ENCODE measurements at regions not wholly inside any gene's neighbourhood (a gene's known extent, or its start where the extent isn't known, plus 50 kb on each side); places are given as distances from the start of the nearest gene placed in this dataset.

GRCh38 chr2:145015561-145015960 lies 495.6 kb upstream of the ZEB2 start:
- no peaks in the 10 kb centered on the region for H3K4me1 ChIP-seq (ENCODE audit: control insufficient read depth in 2 of 2, insufficient read depth in 2 of 2, low read length in 2 of 2)
- no peak for TF ChIP-seq EZH2 (IDR thresholded peaks at IDR 0.05; ENCODE audit: borderline replicate concordance, insufficient read depth, low read depth, low read length, poor library complexity, severe bottlenecking)
- TF ChIP-seq, protein P1, sequence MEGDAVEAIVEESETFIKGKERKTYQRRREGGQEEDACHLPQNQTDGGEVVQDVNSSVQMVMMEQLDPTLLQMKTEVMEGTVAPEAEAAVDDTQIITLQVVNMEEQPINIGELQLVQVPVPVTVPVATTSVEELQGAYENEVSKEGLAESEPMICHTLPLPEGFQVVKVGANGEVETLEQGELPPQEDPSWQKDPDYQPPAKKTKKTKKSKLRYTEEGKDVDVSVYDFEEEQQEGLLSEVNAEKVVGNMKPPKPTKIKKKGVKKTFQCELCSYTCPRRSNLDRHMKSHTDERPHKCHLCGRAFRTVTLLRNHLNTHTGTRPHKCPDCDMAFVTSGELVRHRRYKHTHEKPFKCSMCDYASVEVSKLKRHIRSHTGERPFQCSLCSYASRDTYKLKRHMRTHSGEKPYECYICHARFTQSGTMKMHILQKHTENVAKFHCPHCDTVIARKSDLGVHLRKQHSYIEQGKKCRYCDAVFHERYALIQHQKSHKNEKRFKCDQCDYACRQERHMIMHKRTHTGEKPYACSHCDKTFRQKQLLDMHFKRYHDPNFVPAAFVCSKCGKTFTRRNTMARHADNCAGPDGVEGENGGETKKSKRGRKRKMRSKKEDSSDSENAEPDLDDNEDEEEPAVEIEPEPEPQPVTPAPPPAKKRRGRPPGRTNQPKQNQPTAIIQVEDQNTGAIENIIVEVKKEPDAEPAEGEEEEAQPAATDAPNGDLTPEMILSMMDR (IDR thresholded peaks at IDR 0.05) = no peak
- ChIA-PET POLR2A (no interaction called here), CTCF (no interaction called here)
- no peak overlapping the region for H3K4me3 ChIP-seq (ENCODE audit: control extremely low read depth in 1 of 5, extremely low read depth in 1 of 5, insufficient read depth in 1 of 5, low read depth in 2 of 5, low read length in 4 of 5)
- H3K79me2 ChIP-seq (ENCODE audit: control insufficient read depth, insufficient read depth, low read length) = no peaks in the 10 kb centered on the region
- no peak overlapping the region for H2AFZ ChIP-seq (ENCODE audit: insufficient read depth, low read depth, low read length, poor library complexity, severe bottlenecking)
- ATAC-seq (ENCODE audit: low read depth) = no peak
- H3K9me3 ChIP-seq (ENCODE audit: control extremely low read depth in 1 of 3, control insufficient read depth in 2 of 3, insufficient read depth in 1 of 3, low read length in 2 of 3) = no peaks in the 10 kb centered on the region
- H3K36me3 ChIP-seq (replicated peaks in 1 of 2; ENCODE audit: control extremely low read depth in 1 of 2, control insufficient read depth in 1 of 2, extremely low read depth in 1 of 2, insufficient read depth in 2 of 2, low read length in 1 of 2) = no peaks in the 10 kb centered on the region
- H3K9ac ChIP-seq (ENCODE audit: low read length) = no peak overlapping the region
- H3K27me3 Mint-ChIP-seq = no peaks in the 10 kb centered on the region
- no peaks in the 10 kb centered on the region for H3K27me3 ChIP-seq (replicated peaks in 1 of 4; ENCODE audit: control extremely low read depth in 1 of 4, control insufficient read depth in 3 of 4, insufficient read depth in 4 of 4, low read length in 3 of 4)
- no CpG with 5 or more reads among the region's 2 CpGs for WGBS (ENCODE audit: insufficient coverage)
- DNase-seq = no peak
- H3K4me1 Mint-ChIP-seq = no peaks in the 10 kb centered on the region
- H4K20me1 ChIP-seq (ENCODE audit: control insufficient read depth, insufficient read depth, low read length, poor library complexity, severe bottlenecking) = no peaks in the 10 kb centered on the region
- intact Hi-C loops (cut with micrococcal nuclease) = no loop called here
- no peak overlapping the region for H3K4me3 Mint-ChIP-seq
- no peak overlapping the region for H3K27ac ChIP-seq (ENCODE audit: low read length in 2 of 2)
- no peaks in the 10 kb centered on the region for H3K9me3 Mint-ChIP-seq (ENCODE audit: insufficient read depth)
- no peak overlapping the region for H3K4me2 ChIP-seq (replicated peaks; ENCODE audit: low read depth, low read length, poor library complexity, severe bottlenecking)
- H3K27ac Mint-ChIP-seq = no peak overlapping the region

- POLR2A ChIA-PET = no interaction called here
These were observed 492.9 kb upstream of the ZEB2 start for GRCh38 chr2:145012806-145013205.

More at GRCh38 chr2:145012806-145013205, 492.9 kb upstream of the ZEB2 start:
- Histone ChIP-seq H3K79me2 (ENCODE audit: control insufficient read depth, insufficient read depth, low read length) (no peaks in the 10 kb centered on the region), H3K27me3 (replicated peaks in 1 of 4; ENCODE audit: control extremely low read depth in 1 of 4, control insufficient read depth in 3 of 4, insufficient read depth in 4 of 4, low read length in 3 of 4) (no peaks in the 10 kb centered on the region), H3K9me3 (ENCODE audit: control extremely low read depth in 1 of 3, control insufficient read depth in 2 of 3, insufficient read depth in 1 of 3, low read length in 2 of 3) (no peaks in the 10 kb centered on the region), H4K20me1 (ENCODE audit: control insufficient read depth, insufficient read depth, low read length, poor library complexity, severe bottlenecking) (no peaks in the 10 kb centered on the region), H3K9ac (ENCODE audit: low read length) (no peak overlapping the region), H3K27ac (ENCODE audit: low read length in 2 of 2) (no peak overlapping the region), H3K4me2 (replicated peaks; ENCODE audit: low read depth, low read length, poor library complexity, severe bottlenecking) (no peak overlapping the region), H2AFZ (ENCODE audit: insufficient read depth, low read depth, low read length, poor library complexity, severe bottlenecking) (no peak overlapping the region), H3K4me1 (ENCODE audit: control insufficient read depth in 2 of 2, insufficient read depth in 2 of 2, low read length in 2 of 2) (no peaks in the 10 kb centered on the region), H3K36me3 (replicated peaks in 1 of 2; ENCODE audit: control extremely low read depth in 1 of 2, control insufficient read depth in 1 of 2, extremely low read depth in 1 of 2, insufficient read depth in 2 of 2, low read length in 1 of 2) (no peaks in the 10 kb centered on the region), H3K4me3 (ENCODE audit: control extremely low read depth in 1 of 5, extremely low read depth in 1 of 5, insufficient read depth in 1 of 5, low read depth in 2 of 5, low read length in 4 of 5) (no peak overlapping the region)
- ATAC-seq (ENCODE audit: low read depth) = no peak
- no peak for TF ChIP-seq EZH2 (IDR thresholded peaks at IDR 0.05; ENCODE audit: borderline replicate concordance, insufficient read depth, low read depth, low read length, poor library complexity, severe bottlenecking)
- TF ChIP-seq, protein P1 (IDR thresholded peaks at IDR 0.05) = no peak
- no peak overlapping the region for H3K4me3 Mint-ChIP-seq
- intact Hi-C loops (cut with micrococcal nuclease) = no loop called here
- no peaks in the 10 kb centered on the region for H3K27me3 Mint-ChIP-seq
- DNase-seq = no peak
- no peaks in the 10 kb centered on the region for H3K9me3 Mint-ChIP-seq (ENCODE audit: insufficient read depth)
- H3K27ac Mint-ChIP-seq = no peak overlapping the region
- no CpG with 5 or more reads among the region's 3 CpGs for WGBS (ENCODE audit: insufficient coverage)
- no peaks in the 10 kb centered on the region for H3K4me1 Mint-ChIP-seq
- CTCF ChIA-PET = no interaction called here
